ENCODE measurements at regions not wholly inside any gene's neighbourhood (a gene's known extent, or its start where the extent isn't known, plus 50 kb on each side); places are given as distances from the start of the nearest gene placed in this dataset.

- Histone ChIP-seq H4K20me1 (replicated peaks; ENCODE audit: control insufficient read depth, insufficient read depth, low read length) (no peaks in the 10 kb centered on the region), H3K36me3 (ENCODE audit: control insufficient read depth, insufficient read depth, low read length) (no peaks in the 10 kb centered on the region), H3K4me1 (replicated peaks in 1 of 2; ENCODE audit: control insufficient read depth in 2 of 2, insufficient read depth in 2 of 2, low read length in 2 of 2) (no peaks in the 10 kb centered on the region), H3K9me1 (ENCODE audit: control insufficient read depth, insufficient read depth, low read length) (no peaks in the 10 kb centered on the region), H3K79me2 (ENCODE audit: control insufficient read depth, insufficient read depth, low read length) (no peaks in the 10 kb centered on the region), H3K27ac (ENCODE audit: extremely low read depth, low read depth, low read length) (no peak overlapping the region), H3K4me2 (ENCODE audit: insufficient read depth, low read length) (no peak overlapping the region), H2AFZ (ENCODE audit: low read depth, low read length) (no peak overlapping the region), H3K9me3 (replicated peaks; ENCODE audit: control insufficient read depth, insufficient read depth, low read depth, low read length) (no peaks in the 10 kb centered on the region), H3K9ac (ENCODE audit: insufficient read depth in 1 of 2, low read depth in 2 of 2, low read length in 2 of 2) (no peak overlapping the region), H3K27me3 (ENCODE audit: control insufficient read depth in 2 of 2, insufficient read depth in 2 of 2, low read length in 2 of 2) (no peaks in the 10 kb centered on the region), H3K4me3 (no peak overlapping the region)
- no peak for TF ChIP-seq ZC3H4 (CRISPR knock-in tag; IDR thresholded peaks at IDR 0.05; ENCODE audit: borderline replicate concordance)
- TF ChIP-seq SETDB1 (IDR thresholded peaks at IDR 0.05; ENCODE audit: low read length), result no peak
- no peak for TF ChIP-seq BACH1 (tag; IDR thresholded peaks at IDR 0.05)
- TF ChIP-seq LEF1 (IDR thresholded peaks at IDR 0.05), result no peak
- TF ChIP-seq RAD51 (IDR thresholded peaks at IDR 0.05; ENCODE audit: borderline replicate concordance, low read depth), result no peak
- TF ChIP-seq ZNF12 (CRISPR knock-in tag; IDR thresholded peaks at IDR 0.05), result no peak
- TF ChIP-seq BDP1 (IDR thresholded peaks at IDR 0.05; ENCODE audit: insufficient read depth, insufficient read length), result no peak
- TF ChIP-seq ZNF253 (CRISPR knock-in tag; conservative IDR thresholded peaks at IDR 0.05), result no peak
- TF ChIP-seq CTBP1 (IDR thresholded peaks at IDR 0.05; ENCODE audit: borderline replicate concordance), result no peak
- no peak for TF ChIP-seq NFXL1 (CRISPR knock-in tag; IDR thresholded peaks at IDR 0.05)
- TF ChIP-seq PTBP1 (IDR thresholded peaks at IDR 0.05; ENCODE audit: low read depth, low read length), result no peak
- ATAC-seq (no peak), FAIRE-seq (no peak), DNase-seq (ENCODE audit: extremely low read depth in 1 of 4, low spot score in 3 of 4) (no peak)
- CTCF ChIA-PET (ENCODE audit: low intra/inter-chr PET ratio), result no interaction called here
- in situ Hi-C loops (cut with MboI) (no loop called here), intact Hi-C loops (cut with micrococcal nuclease) (no loop called here)
- no TSS peak for BruUV-seq (replicated peaks)
- 0% methylated on average over 2 of the region's 2 CpGs for WGBS (ENCODE audit: insufficient coverage, low coverage, missing lambda C conversion rate)
- POLR2A ChIA-PET, result no interaction called here
These were observed 252.6 kb upstream of the CENPE start for GRCh38 chr4:103450693-103451092.

All from K562 (cell line).